ENCODE measurements at regions not wholly inside any gene's neighbourhood (a gene's known extent, or its start where the extent isn't known, plus 50 kb on each side); places are given as distances from the start of the nearest gene placed in this dataset.
"Not testable (repeated sequence)": the region's sequence is repeated elsewhere in the genome, so short reads cannot be mapped to it uniquely, and the experiment has no call there.

DNA sequence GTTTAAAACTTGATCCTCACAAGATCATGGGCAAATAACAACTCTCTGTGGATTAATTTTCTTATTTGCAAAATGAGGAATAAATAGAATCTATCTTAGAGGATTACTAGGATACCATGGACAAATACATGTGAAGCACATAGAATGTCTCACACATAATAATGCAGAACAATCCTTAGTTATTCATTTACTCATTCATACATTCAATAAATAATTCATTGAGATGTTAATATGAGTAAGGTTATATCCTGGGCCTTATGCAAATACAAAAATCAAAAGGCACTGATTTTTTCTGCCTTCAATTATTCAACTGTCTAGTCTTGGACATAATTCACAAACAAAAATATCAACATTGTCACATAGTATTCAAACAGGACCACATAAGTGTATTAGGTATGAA lies 654.1 kb downstream of the MECOM start:
- TF ChIP-seq, protein P1, sequence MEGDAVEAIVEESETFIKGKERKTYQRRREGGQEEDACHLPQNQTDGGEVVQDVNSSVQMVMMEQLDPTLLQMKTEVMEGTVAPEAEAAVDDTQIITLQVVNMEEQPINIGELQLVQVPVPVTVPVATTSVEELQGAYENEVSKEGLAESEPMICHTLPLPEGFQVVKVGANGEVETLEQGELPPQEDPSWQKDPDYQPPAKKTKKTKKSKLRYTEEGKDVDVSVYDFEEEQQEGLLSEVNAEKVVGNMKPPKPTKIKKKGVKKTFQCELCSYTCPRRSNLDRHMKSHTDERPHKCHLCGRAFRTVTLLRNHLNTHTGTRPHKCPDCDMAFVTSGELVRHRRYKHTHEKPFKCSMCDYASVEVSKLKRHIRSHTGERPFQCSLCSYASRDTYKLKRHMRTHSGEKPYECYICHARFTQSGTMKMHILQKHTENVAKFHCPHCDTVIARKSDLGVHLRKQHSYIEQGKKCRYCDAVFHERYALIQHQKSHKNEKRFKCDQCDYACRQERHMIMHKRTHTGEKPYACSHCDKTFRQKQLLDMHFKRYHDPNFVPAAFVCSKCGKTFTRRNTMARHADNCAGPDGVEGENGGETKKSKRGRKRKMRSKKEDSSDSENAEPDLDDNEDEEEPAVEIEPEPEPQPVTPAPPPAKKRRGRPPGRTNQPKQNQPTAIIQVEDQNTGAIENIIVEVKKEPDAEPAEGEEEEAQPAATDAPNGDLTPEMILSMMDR (IDR thresholded peaks at IDR 0.05): no peak
- intact Hi-C loops (cut with DNase I): no loop called here
- H3K4me1 ChIP-seq: no peaks in the 10 kb centered on the region

DNA sequence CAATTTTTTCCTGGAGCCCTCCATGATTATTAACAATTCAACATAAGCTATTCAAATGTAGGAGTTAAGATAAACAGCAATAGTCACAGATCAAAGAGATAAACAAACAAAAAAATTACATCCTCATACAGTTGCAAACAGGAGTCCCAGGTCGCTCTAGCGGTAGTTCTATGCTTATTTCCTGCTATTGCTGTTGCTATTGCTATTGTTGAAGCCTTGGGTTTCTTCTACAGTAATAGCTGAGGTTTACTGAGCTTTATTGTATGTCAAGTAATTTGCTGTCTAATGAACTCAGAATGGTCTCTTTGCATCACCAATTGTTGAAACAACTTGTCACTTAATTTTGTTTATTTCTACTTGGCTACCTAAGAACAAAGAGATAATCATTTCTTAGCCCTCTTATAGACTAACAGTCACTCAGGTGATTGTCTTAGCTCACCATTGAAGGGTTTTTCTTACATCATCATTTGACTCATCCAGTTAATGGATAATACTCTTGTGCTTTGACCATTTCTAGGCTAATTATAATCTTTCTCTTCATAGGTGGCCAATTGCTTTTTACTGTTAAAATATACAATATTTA lies 654.6 kb downstream of the MECOM start:
- H3K36me3 ChIP-seq: no peaks in the 10 kb centered on the region
- H3K9me3 ChIP-seq: no peaks in the 10 kb centered on the region
- no peak overlapping the region for H3K27ac ChIP-seq
- TF ChIP-seq, protein P1 (IDR thresholded peaks at IDR 0.05): no peak
- no peaks in the 10 kb centered on the region for H3K27me3 ChIP-seq
- intact Hi-C loops (cut with DNase I): no loop called here
- no peak overlapping the region for H3K4me3 ChIP-seq
- H3K4me1 ChIP-seq: no peaks in the 10 kb centered on the region
- no peak overlapping the region for H3K9ac ChIP-seq (ENCODE audit: low read depth in 2 of 2, low read length in 2 of 2)
- DNase-seq: no peak

More for the DNA sequence above, 654.1 kb downstream of the MECOM start:
- H3K4me3 ChIP-seq: no peak overlapping the region
- DNase-seq: no peak
- H3K9ac ChIP-seq (ENCODE audit: low read depth in 2 of 2, low read length in 2 of 2): no peak overlapping the region
- H3K27ac ChIP-seq: no peak overlapping the region
- no peaks in the 10 kb centered on the region for H3K36me3 ChIP-seq
- no peaks in the 10 kb centered on the region for H3K27me3 ChIP-seq
- no peaks in the 10 kb centered on the region for H3K9me3 ChIP-seq

DNA sequence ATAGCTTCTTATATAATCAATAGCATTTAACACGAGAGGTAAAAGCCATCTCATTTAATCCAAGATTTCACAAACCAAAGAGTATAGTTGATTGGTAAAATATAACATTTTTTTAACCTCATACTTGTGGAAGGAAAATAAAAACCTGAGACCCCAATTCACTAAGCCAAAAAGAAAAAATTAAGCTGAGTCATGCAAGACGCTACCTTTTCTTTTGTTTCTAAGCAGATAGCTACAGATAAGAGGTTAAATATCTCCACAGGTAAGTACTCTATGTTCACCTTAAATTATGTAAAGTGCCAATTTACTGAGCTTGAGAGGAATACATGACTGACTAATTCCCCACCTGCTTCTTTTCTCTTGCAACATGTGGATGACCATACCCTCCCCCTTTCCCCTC lies 656.4 kb downstream of the MECOM start:
- H3K9ac ChIP-seq (ENCODE audit: low read depth in 2 of 2, low read length in 2 of 2): no peak overlapping the region
- no peak overlapping the region for H3K4me3 ChIP-seq
- no peaks in the 10 kb centered on the region for H3K27me3 ChIP-seq
- no peaks in the 10 kb centered on the region for H3K9me3 ChIP-seq
- intact Hi-C loops (cut with DNase I): no loop called here
- H3K4me1 ChIP-seq: no peaks in the 10 kb centered on the region
- TF ChIP-seq, protein P1 (IDR thresholded peaks at IDR 0.05): no peak
- H3K27ac ChIP-seq: no peak overlapping the region
- no peak for DNase-seq
- H3K36me3 ChIP-seq: no peaks in the 10 kb centered on the region

DNA sequence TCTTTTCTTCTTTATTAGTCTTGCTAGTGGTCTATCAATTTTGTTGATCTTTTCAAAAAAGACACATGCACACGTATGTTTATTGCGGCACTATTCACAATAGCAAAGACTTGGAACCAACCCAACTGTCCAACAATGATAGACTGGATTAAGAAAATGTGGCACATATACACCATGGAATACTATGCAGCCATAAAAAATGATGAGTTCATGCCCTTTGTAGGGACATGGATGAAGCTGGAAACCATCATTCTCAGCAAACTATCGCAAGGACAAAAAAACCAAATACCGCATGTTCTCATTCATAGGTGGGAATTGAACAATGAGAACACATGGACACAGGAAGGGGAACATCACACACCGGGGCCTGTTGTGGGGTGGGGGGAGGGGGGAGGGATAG lies 657.1 kb downstream of the MECOM start:
- H3K36me3 ChIP-seq; H3K9me3 ChIP-seq; H3K4me1 ChIP-seq; H3K9ac ChIP-seq (ENCODE audit: low read depth in 2 of 2, low read length in 2 of 2); intact Hi-C loops (cut with DNase I); H3K27ac ChIP-seq; DNase-seq; H3K4me3 ChIP-seq; H3K27me3 ChIP-seq: not testable (repeated sequence)

DNA sequence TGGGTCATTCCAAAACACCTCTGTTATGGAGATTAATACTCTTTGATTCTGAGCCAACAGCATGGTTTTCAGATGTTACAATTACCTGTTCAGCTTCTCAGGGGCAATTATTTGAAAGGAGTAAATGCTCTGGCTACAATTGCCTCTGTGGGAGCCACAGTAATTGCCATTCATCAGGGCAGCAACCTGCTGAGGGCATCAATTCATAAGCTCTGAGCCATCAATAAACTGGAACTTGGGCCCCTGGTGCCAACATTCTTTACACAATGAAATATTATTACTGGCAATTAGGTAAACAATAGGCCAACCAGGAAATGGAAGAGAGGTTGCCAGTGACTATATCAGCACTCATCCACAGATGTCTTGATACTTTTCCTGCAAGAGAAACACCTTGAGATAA lies 660.8 kb downstream of the MECOM start:
- no peaks in the 10 kb centered on the region for H3K36me3 ChIP-seq
- no peaks in the 10 kb centered on the region for H3K27me3 ChIP-seq
- no peaks in the 10 kb centered on the region for H3K9me3 ChIP-seq
- H3K4me3 ChIP-seq: no peak overlapping the region
- H3K9ac ChIP-seq (ENCODE audit: low read depth in 2 of 2, low read length in 2 of 2): no peak overlapping the region
- no peaks in the 10 kb centered on the region for H3K4me1 ChIP-seq
- no peak for DNase-seq
- no peak overlapping the region for H3K27ac ChIP-seq
- TF ChIP-seq, protein P1 (IDR thresholded peaks at IDR 0.05): no peak
- intact Hi-C loops (cut with DNase I): no loop called here

DNA sequence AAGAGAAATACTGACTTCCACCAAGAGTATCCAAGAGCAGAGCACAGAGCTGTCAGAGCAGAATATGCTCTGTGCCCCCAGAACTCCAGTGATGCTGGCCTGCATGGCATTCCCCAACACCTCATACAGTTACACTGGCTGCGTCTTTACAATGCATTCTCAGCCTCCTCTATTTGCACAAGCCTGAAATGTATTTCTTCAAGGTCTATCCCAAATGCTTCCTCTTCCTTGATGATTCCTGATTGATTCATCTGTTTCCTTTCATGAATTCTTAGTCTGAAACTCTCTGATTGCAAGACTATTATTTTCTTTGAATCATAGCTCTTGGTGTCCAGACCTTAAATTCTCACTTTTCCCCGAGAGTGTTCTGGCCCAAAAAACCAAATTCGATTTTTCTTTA lies 664.7 kb downstream of the MECOM start:
- DNase-seq: no peak
- Histone ChIP-seq H3K9ac (ENCODE audit: low read depth in 2 of 2, low read length in 2 of 2) (no peak overlapping the region), H3K36me3 (no peaks in the 10 kb centered on the region), H3K9me3 (no peaks in the 10 kb centered on the region), H3K4me1 (no peaks in the 10 kb centered on the region), H3K4me3 (no peak overlapping the region), H3K27ac (no peak overlapping the region), H3K27me3 (no peaks in the 10 kb centered on the region)
- intact Hi-C loops (cut with DNase I): no loop called here
- TF ChIP-seq, protein P1 (IDR thresholded peaks at IDR 0.05): no peak
